HUES6 (cell line): ENCODE measurements at regions not wholly inside any gene's neighbourhood (a gene's known extent, or its start where the extent isn't known, plus 50 kb on each side); places are given as distances from the start of the nearest gene placed in this dataset.

ENCODE experiments used
- H3K27ac ChIP-seq: 2 replicates; pipeline ENCODE4 v1.7.0; 2013; ENCODE audit warnings: low read depth, mild to moderate bottlenecking, low read length, inconsistent platforms
- H3K27me3 ChIP-seq: 2 replicates; pipeline ENCODE4 v1.6.1; 2013; ENCODE audit warnings: low read length; ENCODE audit not compliant: control insufficient read depth, insufficient read depth
- H3K36me3 ChIP-seq: 2 replicates; pipeline ENCODE4 v1.6.1; 2013; ENCODE audit warnings: low read length; ENCODE audit not compliant: control insufficient read depth, insufficient read depth
- H3K4me1 ChIP-seq: 2 replicates; pipeline ENCODE4 v1.6.1; 2013; ENCODE audit warnings: low read length; ENCODE audit not compliant: control insufficient read depth, insufficient read depth
- H3K4me3 ChIP-seq: 2 replicates; pipeline ENCODE4 v1.5.1; 2013; ENCODE audit warnings: low read depth, low read length
- H3K9ac ChIP-seq: one replicate; pipeline ENCODE4 v1.6.1; 2013; ENCODE audit warnings: mild to moderate bottlenecking, low read length
- H3K9me3 ChIP-seq: 2 replicates; pipeline ENCODE4 v1.6.1; 2013; ENCODE audit warnings: low read depth, low read length; ENCODE audit not compliant: control insufficient read depth, insufficient read depth

DNA sequence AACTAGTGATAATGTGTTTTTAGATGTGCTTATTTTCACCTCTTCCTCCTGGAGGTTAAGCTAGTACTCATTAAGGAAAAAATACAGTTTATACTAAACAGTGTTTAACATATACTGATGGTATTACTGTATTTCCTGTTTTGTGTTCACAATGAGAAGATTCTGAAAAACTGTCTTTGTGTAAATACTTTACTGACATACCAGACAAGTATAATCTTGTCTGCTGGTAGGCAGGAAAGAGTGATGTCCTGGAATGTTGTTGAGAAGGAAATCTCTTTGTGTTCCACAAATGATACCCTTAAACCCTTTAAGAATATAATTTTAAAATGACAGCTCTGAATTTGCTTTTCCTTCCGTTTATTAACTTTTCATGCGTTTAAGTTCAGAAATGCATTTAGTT lies 205.5 kb upstream of the NUDT6 start:
- Histone ChIP-seq H3K36me3 (no peaks in the 10 kb centered on the region), H3K4me1 (peaks cover 3% of the 10 kb centered on the region; the same call in 1 of the 2 replicates), H3K27ac (peak overlapping the region; percentile 46; the same call in 1 of the 2 replicates), H3K4me3 (no peak overlapping the region), H3K9ac (no peak overlapping the region), H3K9me3 (no peaks in the 10 kb centered on the region), H3K27me3 (no peaks in the 10 kb centered on the region)

DNA sequence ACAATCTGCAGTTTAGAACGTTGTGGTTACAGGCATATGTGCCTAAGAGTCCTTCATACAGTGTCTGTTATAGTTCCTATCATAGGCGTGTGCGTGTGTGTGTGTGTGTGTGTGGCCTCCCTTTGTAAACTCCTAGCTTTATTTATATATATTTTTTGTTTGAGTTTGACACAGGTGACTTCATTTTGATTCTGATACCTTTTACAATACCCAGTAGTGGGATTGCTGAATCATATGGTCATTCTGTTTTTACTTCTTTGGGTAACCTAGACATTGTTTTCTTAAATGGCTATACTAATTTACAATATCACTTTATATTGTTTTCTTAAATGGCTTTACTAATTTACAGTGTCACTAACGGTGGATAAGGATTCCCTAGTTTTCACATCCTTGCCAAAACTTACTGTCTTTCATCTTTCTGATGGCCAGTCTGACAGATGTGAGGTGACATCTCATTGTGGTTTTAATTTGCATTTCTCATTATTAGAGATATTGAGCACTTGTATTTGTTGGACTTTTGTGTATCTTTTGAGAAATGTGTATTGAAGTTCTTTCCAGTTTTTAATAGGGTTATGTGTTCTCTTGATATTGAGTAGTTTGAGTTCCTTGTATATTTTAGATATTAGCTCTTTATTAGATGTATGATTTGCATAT lies 211.1 kb upstream of the NUDT6 start:
- no peak overlapping the region for H3K9ac ChIP-seq
- H3K4me1 ChIP-seq: no peaks in the 10 kb centered on the region
- H3K27me3 ChIP-seq: no peaks in the 10 kb centered on the region
- no peak overlapping the region for H3K27ac ChIP-seq
- no peak overlapping the region for H3K4me3 ChIP-seq
- H3K36me3 ChIP-seq: no peaks in the 10 kb centered on the region
- H3K9me3 ChIP-seq: no peaks in the 10 kb centered on the region

DNA sequence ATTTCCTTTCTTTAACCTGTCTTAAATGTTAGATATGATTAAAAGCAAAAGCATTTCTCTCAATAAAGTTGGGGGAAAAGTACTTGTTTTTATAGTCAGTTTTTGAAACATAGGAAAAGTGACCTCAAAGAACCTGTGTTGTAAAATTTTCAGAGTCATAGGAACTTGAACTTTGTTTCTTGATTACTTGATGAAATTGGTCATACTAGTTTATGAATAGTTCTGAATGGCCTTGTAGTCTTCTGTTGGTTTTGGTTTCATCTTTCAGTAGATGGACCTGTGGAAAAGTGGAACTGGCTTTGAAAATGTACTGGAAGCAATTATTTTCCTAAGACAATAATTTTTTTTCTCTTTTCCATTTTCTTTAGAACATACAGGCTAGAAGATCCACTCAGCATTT lies 222.2 kb upstream of the NUDT6 start:
- H3K9ac ChIP-seq: no peak overlapping the region
- H3K27ac ChIP-seq: no peak overlapping the region
- no peaks in the 10 kb centered on the region for H3K4me1 ChIP-seq
- no peaks in the 10 kb centered on the region for H3K27me3 ChIP-seq
- no peaks in the 10 kb centered on the region for H3K36me3 ChIP-seq
- H3K4me3 ChIP-seq: no peak overlapping the region
- no peaks in the 10 kb centered on the region for H3K9me3 ChIP-seq

DNA sequence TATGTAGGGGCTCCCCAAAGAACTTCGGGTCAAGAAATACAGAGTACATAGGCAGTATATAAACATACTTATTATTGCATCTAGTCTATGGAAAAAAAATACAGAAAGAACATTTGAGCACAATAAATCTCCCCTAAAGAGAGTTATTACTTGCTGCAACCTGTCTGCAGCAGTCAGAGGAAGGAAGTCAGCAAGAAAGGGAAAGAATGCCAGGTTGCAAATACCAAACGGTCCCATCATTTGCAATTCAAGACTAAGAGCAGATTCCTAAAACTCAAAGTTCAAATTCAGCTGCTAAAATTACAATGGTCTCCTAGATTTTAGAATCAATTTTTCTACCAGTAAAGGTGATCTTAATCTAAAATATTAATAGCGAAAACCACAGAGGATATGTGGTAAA lies 236.2 kb upstream of the NUDT6 start:
- no peaks in the 10 kb centered on the region for H3K36me3 ChIP-seq
- peak overlapping the region; percentile 18; the same call in 1 of the 2 replicates for H3K4me3 ChIP-seq
- H3K9me3 ChIP-seq: no peaks in the 10 kb centered on the region
- no peaks in the 10 kb centered on the region for H3K27me3 ChIP-seq
- H3K9ac ChIP-seq: no peak overlapping the region
- peaks cover 32% of the 10 kb centered on the region for H3K4me1 ChIP-seq
- H3K27ac ChIP-seq: peak overlapping the region; percentile 83; the same call in 1 of the 2 replicates

DNA sequence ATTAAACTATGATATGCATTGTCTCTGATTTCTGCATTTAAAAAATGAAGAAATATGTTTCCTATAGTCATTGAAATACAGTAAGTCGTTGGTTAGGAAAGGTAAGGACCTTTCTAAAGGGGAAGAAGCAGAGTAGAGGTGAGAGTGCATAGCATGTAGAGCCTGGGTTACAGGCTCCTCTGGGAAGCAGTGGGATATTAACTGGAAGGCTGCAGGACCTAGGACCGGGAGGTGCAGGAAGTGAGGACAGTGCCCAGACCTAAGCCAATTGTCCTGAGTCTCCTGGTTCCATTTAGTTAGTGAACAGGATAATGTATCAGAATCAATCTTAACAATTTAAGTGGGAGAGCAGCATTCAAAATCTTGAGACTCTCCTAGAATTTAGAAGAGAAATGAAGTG lies 237.1 kb upstream of the NUDT6 start:
- H3K4me1 ChIP-seq: peaks cover 32% of the 10 kb centered on the region
- no peaks in the 10 kb centered on the region for H3K9me3 ChIP-seq
- no peak overlapping the region for H3K4me3 ChIP-seq
- H3K9ac ChIP-seq: no peak overlapping the region
- H3K27ac ChIP-seq: 0 out of 2 replicates have a peak overlapping the region, but pooled peaks have one; percentile 20
- H3K36me3 ChIP-seq: no peaks in the 10 kb centered on the region
- H3K27me3 ChIP-seq: no peaks in the 10 kb centered on the region

DNA sequence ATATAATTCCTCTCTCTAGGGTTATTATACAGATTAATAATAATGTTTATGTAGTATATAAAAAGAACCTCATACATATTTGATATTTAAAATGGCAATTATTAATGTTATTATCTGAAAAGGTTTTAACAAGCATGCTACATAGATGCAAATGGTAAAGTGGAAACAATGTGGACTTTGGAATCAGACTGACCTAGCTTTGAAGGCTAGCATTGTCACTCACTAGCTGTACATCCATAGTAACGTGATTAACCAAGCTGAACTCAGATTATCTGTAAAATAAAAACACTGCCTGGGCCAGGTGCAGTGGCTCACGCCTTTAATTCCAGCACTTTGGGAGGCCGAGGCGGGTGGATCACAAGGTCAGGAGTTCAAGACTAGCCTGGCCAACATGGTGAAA lies 233.7 kb upstream of the SPRY1 start:
- Histone ChIP-seq H3K27me3 (no peaks in the 10 kb centered on the region), H3K4me1 (peaks cover 26% of the 10 kb centered on the region), H3K27ac (no peak overlapping the region), H3K4me3 (no peak overlapping the region), H3K36me3 (no peaks in the 10 kb centered on the region), H3K9ac (no peak overlapping the region), H3K9me3 (0 out of 2 replicates have a peak, but pooled peaks cover 4% of the 10 kb centered on the region)

DNA sequence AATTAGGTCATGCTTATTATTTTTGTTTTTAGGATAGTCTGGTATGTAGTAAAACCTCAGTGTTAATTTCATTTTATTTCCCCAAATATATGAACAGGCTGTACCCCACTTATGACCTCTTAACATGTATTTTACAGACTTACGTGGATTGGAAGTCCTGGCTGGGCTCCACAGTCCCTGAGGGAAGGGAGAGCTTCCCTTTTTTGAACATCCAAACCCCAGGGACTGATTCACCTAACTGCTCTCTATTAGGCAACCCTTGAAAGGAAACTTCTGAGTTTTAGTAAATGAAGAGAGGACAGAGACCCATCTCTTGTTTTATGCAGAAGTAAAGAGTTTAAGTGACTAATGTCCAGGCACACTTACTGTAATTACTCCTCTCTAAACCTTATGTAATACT lies 233.1 kb upstream of the SPRY1 start:
- Histone ChIP-seq H3K36me3 (no peaks in the 10 kb centered on the region), H3K27ac (no peak overlapping the region)

DNA sequence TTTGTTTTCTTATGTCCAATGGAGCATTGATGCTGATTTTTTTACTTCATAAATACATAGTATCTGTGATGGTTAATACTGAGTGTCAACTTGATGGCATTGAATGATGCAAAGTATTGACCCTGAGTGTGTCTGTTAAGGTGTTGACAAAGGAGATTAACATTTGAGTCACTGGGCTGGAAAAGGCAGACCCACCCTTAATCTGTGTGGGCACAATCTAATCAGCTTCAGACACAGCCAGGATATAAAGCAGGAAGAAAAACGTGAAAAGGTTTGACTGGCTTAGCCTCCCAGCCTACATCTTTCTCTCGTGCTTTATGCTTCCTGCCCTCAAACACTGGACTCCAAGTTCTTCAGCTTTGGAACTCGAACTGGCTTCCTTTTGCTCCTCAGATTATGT lies 230.6 kb upstream of the SPRY1 start:
- H3K36me3 ChIP-seq: no peaks in the 10 kb centered on the region
- no peaks in the 10 kb centered on the region for H3K27me3 ChIP-seq
- H3K9ac ChIP-seq: no peak overlapping the region
- H3K4me3 ChIP-seq: no peak overlapping the region
- H3K9me3 ChIP-seq: 0 out of 2 replicates have a peak, but pooled peaks cover 4% of the 10 kb centered on the region
- no peak overlapping the region for H3K27ac ChIP-seq
- no peaks in the 10 kb centered on the region for H3K4me1 ChIP-seq

More for the DNA sequence above, 233.1 kb upstream of the SPRY1 start:
- Histone ChIP-seq H3K9me3 (0 out of 2 replicates have a peak, but pooled peaks cover 4% of the 10 kb centered on the region), H3K27me3 (no peaks in the 10 kb centered on the region), H3K4me1 (peaks cover 20% of the 10 kb centered on the region), H3K9ac (no peak overlapping the region), H3K4me3 (no peak overlapping the region)

DNA sequence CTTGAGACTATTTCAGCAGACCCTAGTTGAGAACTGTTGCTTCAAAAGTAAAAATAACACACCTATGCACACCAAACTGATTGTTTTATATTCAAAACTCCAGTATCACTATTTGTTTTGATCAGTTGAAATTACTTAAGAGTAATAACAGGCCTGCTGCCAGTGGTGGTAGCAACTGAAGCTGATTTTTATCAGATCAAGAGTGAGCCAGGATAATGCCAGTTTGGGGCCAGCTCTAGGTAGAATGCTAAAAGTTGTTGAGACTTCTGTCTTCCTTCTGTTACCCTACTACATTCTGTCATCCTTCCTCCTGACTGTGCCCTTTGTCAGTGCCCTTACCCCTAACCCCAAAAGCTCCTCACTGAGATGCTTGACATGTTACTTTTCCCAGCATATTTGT lies 228.7 kb upstream of the SPRY1 start:
- Histone ChIP-seq H3K9me3 (0 out of 2 replicates have a peak, but pooled peaks cover 4% of the 10 kb centered on the region), H3K36me3 (no peaks in the 10 kb centered on the region), H3K4me1 (no peaks in the 10 kb centered on the region), H3K4me3 (no peak overlapping the region), H3K9ac (no peak overlapping the region), H3K27ac (no peak overlapping the region), H3K27me3 (no peaks in the 10 kb centered on the region)

DNA sequence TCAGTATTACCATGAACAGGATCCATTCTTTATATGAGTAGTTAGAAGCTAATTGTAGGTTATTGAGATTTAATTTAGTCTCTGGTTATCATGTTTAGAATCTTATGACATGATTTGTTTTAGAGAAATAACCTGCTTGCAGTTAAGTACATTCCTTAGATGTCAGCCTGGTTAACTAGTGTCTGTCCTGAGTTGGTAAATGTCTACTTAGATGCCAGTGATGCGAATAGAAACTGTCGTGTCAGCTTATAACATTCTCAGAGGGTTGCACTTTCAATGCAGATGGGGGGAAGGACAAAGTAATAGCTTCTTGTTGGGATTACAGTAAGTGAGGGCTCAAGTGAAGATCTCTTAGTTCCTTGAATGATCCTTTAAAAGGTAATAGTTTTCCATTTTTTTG lies 227.8 kb upstream of the SPRY1 start:
- no peak overlapping the region for H3K27ac ChIP-seq
- no peaks in the 10 kb centered on the region for H3K36me3 ChIP-seq
- H3K4me1 ChIP-seq: no peaks in the 10 kb centered on the region
- 0 out of 2 replicates have a peak, but pooled peaks cover 4% of the 10 kb centered on the region for H3K9me3 ChIP-seq
- no peak overlapping the region for H3K4me3 ChIP-seq
- no peak overlapping the region for H3K9ac ChIP-seq
- no peaks in the 10 kb centered on the region for H3K27me3 ChIP-seq

DNA sequence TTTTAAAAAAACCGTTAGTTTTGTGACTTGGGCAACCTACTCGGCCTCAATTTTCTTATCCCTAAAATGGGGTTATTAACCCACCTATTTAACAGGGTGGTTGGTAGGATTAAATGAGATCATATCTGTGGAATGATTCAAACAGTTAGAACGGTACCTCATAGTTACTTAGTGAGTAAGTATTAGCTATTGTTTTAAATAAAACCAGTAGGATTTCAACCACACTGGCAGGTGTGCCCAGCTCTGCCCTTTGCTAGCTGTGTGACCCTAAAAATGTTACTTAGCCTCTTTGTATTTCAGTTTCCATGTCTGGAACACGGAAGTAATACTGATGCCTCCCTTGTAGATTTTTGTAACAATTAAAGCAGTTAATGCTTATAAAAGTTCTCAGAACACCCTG lies 225.8 kb upstream of the SPRY1 start:
- H3K27me3 ChIP-seq: no peaks in the 10 kb centered on the region
- no peaks in the 10 kb centered on the region for H3K36me3 ChIP-seq
- 0 out of 2 replicates have a peak, but pooled peaks cover 4% of the 10 kb centered on the region for H3K9me3 ChIP-seq
- H3K27ac ChIP-seq: no peak overlapping the region
- H3K4me1 ChIP-seq: no peaks in the 10 kb centered on the region
- H3K9ac ChIP-seq: no peak overlapping the region
- no peak overlapping the region for H3K4me3 ChIP-seq
